Endothelial cell of umbilical vein (primary cell): ENCODE measurements at regions not wholly inside any gene's neighbourhood (a gene's known extent, or its start where the extent isn't known, plus 50 kb on each side); places are given as distances from the start of the nearest gene placed in this dataset.

Experiments used
- BruUV-seq: library from RNA; stranded (reverse); fragments of 400-500 nt; replicated peaks from 2 replicates; lab custom pipeline; 2021; lab: Mats Ljungman, UMichigan
- CTCF ChIA-PET: fragments of 300-600, 350-600 bp; sonication (Branson Sonifier 250); formaldehyde crosslinking; loops from one replicate; lab custom pipeline; 2021; ENCODE audit warnings: antibody characterized with exemption, inconsistent platforms; lab: Charles Lee
- POLR2A ChIA-PET: fragments of 300-600, 350-600 bp; sonication (Branson Sonifier 250); formaldehyde crosslinking; loops from one replicate; lab custom pipeline; 2021; ENCODE audit warnings: antibody characterized with exemption, inconsistent platforms; lab: Charles Lee
- DNase-seq: peaks from one replicate; pipeline ENCODE4 v3.0.0-alpha.2; 2011; ENCODE audit warnings: low read depth, low spot score
- FAIRE-seq: peaks from 2 replicates; lab custom pipeline; 2011; peaks lifted over from hg19 to GRCh38; lab: Jason Lieb, UNC
- H2AFZ ChIP-seq: 2 replicates; pipeline ENCODE4 v1.6.0; 2012; ENCODE audit warnings: low read depth, low read length, control low read depth, inconsistent platforms
- H3K27ac ChIP-seq: 2 replicates; pipeline ENCODE4 v1.5.1; 2011; ENCODE audit warnings: low read depth, mild to moderate bottlenecking, control low read depth, low read length, moderate library complexity; ENCODE audit not compliant: insufficient read depth
- H3K27me3 ChIP-seq, 2 experiments: 2 replicates each; pipeline versions ENCODE4 v1.6.0 to v1.6.1; 2011; ENCODE audit warnings: low read length in 2 of 2, mixed read lengths in 1 of 2; ENCODE audit not compliant: control insufficient read depth in 2 of 2, insufficient read depth in 2 of 2
- H3K36me3 ChIP-seq, 2 experiments: 2 replicates in 1 of 2; 3 replicates in 1 of 2; pipeline ENCODE4 v1.5.1; 2011; ENCODE audit warnings: low read length in 2 of 2, mild to moderate bottlenecking in 1 of 2, moderate library complexity in 1 of 2; ENCODE audit not compliant: control insufficient read depth in 2 of 2, insufficient read depth in 2 of 2; ENCODE audit errors: extremely low read depth in 1 of 2
- H3K4me1 ChIP-seq: 3 replicates; pipeline ENCODE4 v1.5.1; 2011; ENCODE audit warnings: mild to moderate bottlenecking, low read length; ENCODE audit not compliant: control insufficient read depth, insufficient read depth; ENCODE audit errors: extremely low read depth
- H3K4me2 ChIP-seq: 2 replicates; pipeline ENCODE4 v1.6.1; 2011; ENCODE audit warnings: low read length, control low read depth, mixed read lengths; ENCODE audit not compliant: insufficient read depth
- H3K4me3 ChIP-seq, 3 experiments: fragments of 200-600 bp in 1 of 3; sonication (generic), shearing (Covaris generic) in 1 of 3; replicated peaks in 1 of 3; 2 replicates each; pipeline ENCODE4 v1.5.1; 2011 to 2016; ENCODE audit warnings: control low read depth in 3 of 3, low read length in 3 of 3, mild to moderate bottlenecking in 2 of 3, inconsistent platforms in 1 of 3, low read depth in 1 of 3, moderate library complexity in 1 of 3; ENCODE audit not compliant: insufficient read depth in 1 of 3
- H3K79me2 ChIP-seq: 2 replicates; pipeline ENCODE4 v1.6.0; 2012; ENCODE audit warnings: low read length, inconsistent platforms; ENCODE audit not compliant: control insufficient read depth, insufficient read depth
- H3K9ac ChIP-seq: replicated peaks from 2 replicates; pipeline ENCODE3; 2011; ENCODE audit warnings: low read length, control low read depth; ENCODE audit not compliant: insufficient read depth; ENCODE audit errors: extremely low read depth
- H3K9me1 ChIP-seq: replicated peaks from 3 replicates; pipeline ENCODE4 v1.6.0; 2011; ENCODE audit warnings: mild to moderate bottlenecking, low read length; ENCODE audit not compliant: control insufficient read depth, insufficient read depth; ENCODE audit errors: extremely low read depth
- H3K9me3 ChIP-seq: replicated peaks from 2 replicates; pipeline ENCODE4 v1.5.1; 2012; ENCODE audit warnings: low read length, inconsistent platforms; ENCODE audit not compliant: control insufficient read depth, insufficient read depth
- H4K20me1 ChIP-seq: replicated peaks from 2 replicates; pipeline ENCODE3; 2011; ENCODE audit warnings: mild to moderate bottlenecking, low read length; ENCODE audit not compliant: control insufficient read depth, insufficient read depth; ENCODE audit errors: extremely low read depth
- EZH2 ChIP-seq: IDR thresholded peaks from 2 replicates; pipeline ENCODE4 v1.6.1; 2012; ENCODE audit warnings: borderline replicate concordance, low read depth, mild to moderate bottlenecking, moderate library complexity, low read length, inconsistent platforms; ENCODE audit not compliant: severe bottlenecking
- FOS ChIP-seq: IDR thresholded peaks from 2 replicates; pipeline ENCODE4 v1.6.1; 2011; ENCODE audit warnings: mild to moderate bottlenecking, low read length, moderate library complexity, borderline replicate concordance; ENCODE audit not compliant: insufficient read depth
- GATA2 ChIP-seq: IDR thresholded peaks from 2 replicates; pipeline ENCODE4 v1.7.0; 2011; ENCODE audit warnings: low read depth, mild to moderate bottlenecking, moderate library complexity, mixed read lengths, low read length; ENCODE audit not compliant: insufficient read length, insufficient read depth
- JUN ChIP-seq: IDR thresholded peaks from 2 replicates; pipeline ENCODE4 v1.6.1; 2011; ENCODE audit warnings: borderline replicate concordance, low read depth; ENCODE audit not compliant: insufficient read length, insufficient read depth
- MYC ChIP-seq: IDR thresholded peaks from one replicate; pipeline ENCODE4 v1.6.1; 2011; ENCODE audit warnings: mild to moderate bottlenecking, low read depth, low read length
- POLR2A ChIP-seq: IDR thresholded peaks from 2 replicates; pipeline ENCODE4 v1.6.1; 2012; ENCODE audit warnings: low read depth, mild to moderate bottlenecking, control low read depth, low read length
- POLR2AphosphoS5 ChIP-seq: IDR thresholded peaks from 2 replicates; pipeline ENCODE4 v1.6.1; 2012; ENCODE audit warnings: low read depth, mild to moderate bottlenecking, control low read depth, low read length, moderate library complexity; ENCODE audit not compliant: insufficient read depth
- dilution Hi-C: fragments of 300-500 bp; cut with MboI; formaldehyde crosslinking; loops from one replicate; pipeline ENCODE4 v1.15.0; 2019; ENCODE audit warnings: low sequenced_read_pairs; ENCODE audit not compliant: extremely low pct_ligation_motif_present
- intact Hi-C: fragments of 100-400 bp; cut with micrococcal nuclease; formaldehyde crosslinking; loops from one replicate; pipeline ENCODE4 v1.10.0; 2022
- TF ChIP-seq, protein P1 (sequence below), 2 donors: IDR thresholded peaks; 1 replicate in 1 of 2; 2 replicates in 1 of 2; pipeline ENCODE4 v1.5.1; 2011; ENCODE audit warnings: low read length in 2 of 2, mild to moderate bottlenecking in 2 of 2, moderate library complexity in 2 of 2, control low read depth in 1 of 2, inconsistent platforms in 1 of 2, low read depth in 1 of 2; ENCODE audit not compliant: insufficient read depth in 1 of 2; ENCODE audit errors: extremely low read depth in 1 of 2
- TF ChIP-seq, protein P2 (sequence below): IDR thresholded peaks from 2 replicates; pipeline ENCODE4 v1.6.1; 2011; ENCODE audit not compliant: insufficient read depth, insufficient read length

DNA sequence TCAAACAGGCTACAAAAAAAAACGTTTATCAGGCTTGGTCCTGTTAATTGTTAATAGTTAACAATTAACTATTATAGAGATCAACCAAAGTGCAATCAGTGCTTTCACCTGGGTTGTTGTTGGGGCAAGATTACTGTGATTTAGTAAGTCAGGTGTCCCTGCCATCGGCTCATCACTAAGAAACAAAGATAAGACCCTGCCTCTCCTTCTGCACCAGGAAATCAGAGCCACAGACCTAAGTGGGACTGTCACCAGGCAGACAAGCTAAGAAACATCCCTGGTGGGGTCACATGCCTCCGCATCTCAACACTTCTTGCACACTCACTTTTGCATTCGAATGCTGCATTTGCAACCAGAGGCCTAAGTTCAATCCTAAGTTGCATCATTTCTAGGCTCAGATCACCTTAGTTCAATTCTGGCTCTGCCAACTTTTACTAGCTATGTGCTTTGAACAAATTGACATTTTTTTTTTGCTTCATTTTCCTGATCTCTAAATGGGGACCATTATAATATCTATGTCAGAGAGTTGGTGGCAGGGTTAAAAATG is 298.9 kb upstream of the B3GAT1 start:
- FAIRE-seq, result no peak
- POLR2A ChIA-PET, result no interaction called here
- Histone ChIP-seq H3K27me3 (no peaks in the 10 kb centered on the region), H3K4me3 (no peak overlapping the region), H3K9me3 (no peaks in the 10 kb centered on the region), H3K4me1 (no peaks in the 10 kb centered on the region), H3K4me2 (no peak overlapping the region), H3K36me3 (no peaks in the 10 kb centered on the region), H3K9ac (no peak overlapping the region), H4K20me1 (no peaks in the 10 kb centered on the region), H3K27ac (no peak overlapping the region), H2AFZ (no peak overlapping the region), H3K9me1 (no peaks in the 10 kb centered on the region), H3K79me2 (no peaks in the 10 kb centered on the region)
- intact Hi-C loops, result no loop called here
- CTCF ChIA-PET, result no interaction called here
- TF ChIP-seq EZH2, result no peak
- no peak for TF ChIP-seq POLR2AphosphoS5
- no peak for TF ChIP-seq FOS
- TF ChIP-seq, protein P1, sequence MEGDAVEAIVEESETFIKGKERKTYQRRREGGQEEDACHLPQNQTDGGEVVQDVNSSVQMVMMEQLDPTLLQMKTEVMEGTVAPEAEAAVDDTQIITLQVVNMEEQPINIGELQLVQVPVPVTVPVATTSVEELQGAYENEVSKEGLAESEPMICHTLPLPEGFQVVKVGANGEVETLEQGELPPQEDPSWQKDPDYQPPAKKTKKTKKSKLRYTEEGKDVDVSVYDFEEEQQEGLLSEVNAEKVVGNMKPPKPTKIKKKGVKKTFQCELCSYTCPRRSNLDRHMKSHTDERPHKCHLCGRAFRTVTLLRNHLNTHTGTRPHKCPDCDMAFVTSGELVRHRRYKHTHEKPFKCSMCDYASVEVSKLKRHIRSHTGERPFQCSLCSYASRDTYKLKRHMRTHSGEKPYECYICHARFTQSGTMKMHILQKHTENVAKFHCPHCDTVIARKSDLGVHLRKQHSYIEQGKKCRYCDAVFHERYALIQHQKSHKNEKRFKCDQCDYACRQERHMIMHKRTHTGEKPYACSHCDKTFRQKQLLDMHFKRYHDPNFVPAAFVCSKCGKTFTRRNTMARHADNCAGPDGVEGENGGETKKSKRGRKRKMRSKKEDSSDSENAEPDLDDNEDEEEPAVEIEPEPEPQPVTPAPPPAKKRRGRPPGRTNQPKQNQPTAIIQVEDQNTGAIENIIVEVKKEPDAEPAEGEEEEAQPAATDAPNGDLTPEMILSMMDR (IDR thresholded peaks at IDR 0.05; ENCODE audit: extremely low read depth in 1 of 2, insufficient read depth in 1 of 2, low read depth in 1 of 2, low read length in 2 of 2), result no peak
- TF ChIP-seq, protein P2, sequence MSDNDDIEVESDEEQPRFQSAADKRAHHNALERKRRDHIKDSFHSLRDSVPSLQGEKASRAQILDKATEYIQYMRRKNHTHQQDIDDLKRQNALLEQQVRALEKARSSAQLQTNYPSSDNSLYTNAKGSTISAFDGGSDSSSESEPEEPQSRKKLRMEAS, result no peak
- TF ChIP-seq POLR2A, result no peak
- TF ChIP-seq GATA2, result no peak
- no peak for TF ChIP-seq JUN
- TF ChIP-seq MYC, result no peak
- BruUV-seq, result no TSS peak
- no peak for DNase-seq
- dilution Hi-C loops, result no loop called here
